AG04449 (cell line): ENCODE measurements at regions not wholly inside any gene's neighbourhood (a gene's known extent, or its start where the extent isn't known, plus 50 kb on each side); places are given as distances from the start of the nearest gene placed in this dataset.

Experiments used
- CTCF ChIA-PET: fragments of 350-600 bp; formaldehyde crosslinking; extraction: SDS; loops from one replicate; lab custom pipeline; 2021; ENCODE audit warnings: antibody characterized with exemption; lab: Yijun Ruan, JAX
- POLR2A ChIA-PET: fragments of 400-600, 350-600 bp; formaldehyde crosslinking; extraction: SDS; loops from one replicate; lab custom pipeline; 2020; ENCODE audit warnings: antibody characterized with exemption, inconsistent platforms; lab: Yijun Ruan, JAX
- DNase-seq: peaks from one replicate; pipeline ENCODE4 v3.0.0-alpha.2; 2010; ENCODE audit warnings: low read depth, low spot score
- H3K4me3 ChIP-seq: 2 replicates; pipeline ENCODE4 v1.5.1; 2011; ENCODE audit warnings: low read depth, mild to moderate bottlenecking, control low read depth, low read length
- CTCF ChIP-seq: IDR thresholded peaks from one replicate; pipeline ENCODE4 v1.5.1; 2011; ENCODE audit warnings: mild to moderate bottlenecking, moderate library complexity, low read length, control low read depth, inconsistent platforms; ENCODE audit not compliant: insufficient read depth; ENCODE audit errors: missing control alignments

- no peak for TF ChIP-seq CTCF
- CTCF ChIA-PET, result no interaction called here
- POLR2A ChIA-PET, result no interaction called here
- H3K4me3 ChIP-seq, result no peak overlapping the region
- no peak for DNase-seq
Measured at GRCh38 chr10:125495386-125495785, 187.6 kb downstream of the TEX36 start.

GRCh38 chr10:125494651-125495239, 188.2 kb downstream of the TEX36 start:
- POLR2A ChIA-PET, result no interaction called here
- no peak overlapping the region for H3K4me3 ChIP-seq
- TF ChIP-seq CTCF, result no peak
- no peak for DNase-seq
- CTCF ChIA-PET, result no interaction called here

- no peak overlapping the region for H3K4me3 ChIP-seq
- ChIA-PET CTCF (no interaction called here), POLR2A (no interaction called here)
- no peak for DNase-seq
- TF ChIP-seq CTCF, result no peak
Measured at GRCh38 chr10:125491381-125491780, 191.6 kb downstream of the TEX36 start.

- DNase-seq, result no peak
- POLR2A ChIA-PET, result no interaction called here
- TF ChIP-seq CTCF, result no peak
- no peak overlapping the region for H3K4me3 ChIP-seq
- CTCF ChIA-PET, result no interaction called here
Measured at GRCh38 chr10:125489731-125490130, 193.2 kb downstream of the TEX36 start.

- DNase-seq, result no peak
- CTCF ChIA-PET, result no interaction called here
- POLR2A ChIA-PET, result no interaction called here
- no peak overlapping the region for H3K4me3 ChIP-seq
- TF ChIP-seq CTCF, result no peak
Measured at GRCh38 chr10:125485665-125486064, 197.3 kb downstream of the TEX36 start.

GRCh38 chr10:125484035-125484732, 198.8 kb downstream of the TEX36 start:
- CTCF ChIA-PET, result no interaction called here
- TF ChIP-seq CTCF, result no peak
- no peak overlapping the region for H3K4me3 ChIP-seq
- DNase-seq, result no peak
- POLR2A ChIA-PET, result no interaction called here
